Frontal cortex (tissue), 3 donors: ENCODE measurements at regions not wholly inside any gene's neighbourhood (a gene's known extent, or its start where the extent isn't known, plus 50 kb on each side); places are given as distances from the start of the nearest gene placed in this dataset.

Experiments
- DNase-seq, 2 donors: peaks; one replicate each; pipeline ENCODE4 v3.0.0; 2012; ENCODE audit warnings: low spot score in 2 of 2
- FAIRE-seq: peaks from 2 replicates; lab custom pipeline; 2012; peaks lifted over from hg19 to GRCh38; lab: Jason Lieb, UNC
- donor health status: control.
- donor health status: control.
- donor health status: control.

GRCh38 chr10:10881117-10881813 lies 136.4 kb upstream of the CELF2 start:
- FAIRE-seq (no peak), DNase-seq (no peak)

GRCh38 chr10:10883737-10884136 lies 133.9 kb upstream of the CELF2 start:
- no peak for FAIRE-seq
- DNase-seq: no peak

GRCh38 chr10:10886861-10887531 lies 130.7 kb upstream of the CELF2 start:
- DNase-seq: no peak
- FAIRE-seq: no peak

- FAIRE-seq (no peak), DNase-seq (no peak)
Measured at GRCh38 chr10:10891124-10892082, 126.3 kb upstream of the CELF2 start.

GRCh38 chr10:10892290-10892875 lies 125.3 kb upstream of the CELF2 start:
- FAIRE-seq (no peak), DNase-seq (no peak)

GRCh38 chr10:10897400-10897799 lies 120.3 kb upstream of the CELF2 start:
- DNase-seq (no peak), FAIRE-seq (no peak)

- DNase-seq: no peak
- FAIRE-seq: no peak
Measured at GRCh38 chr10:10901906-10902305, 115.8 kb upstream of the CELF2 start.

- FAIRE-seq (no peak), DNase-seq (no peak)
Measured at GRCh38 chr10:10902951-10903350, 114.7 kb upstream of the CELF2 start.

GRCh38 chr10:10903620-10904019 lies 114.1 kb upstream of the CELF2 start:
- no peak for FAIRE-seq
- DNase-seq: no peak

GRCh38 chr10:10910634-10911033 lies 107.0 kb upstream of the CELF2 start:
- no peak for FAIRE-seq
- no peak for DNase-seq

- DNase-seq: no peak
- FAIRE-seq: no peak
Measured at GRCh38 chr10:10911035-10911434, 106.6 kb upstream of the CELF2 start.

GRCh38 chr10:10911471-10911921 lies 106.2 kb upstream of the CELF2 start:
- DNase-seq: no peak
- FAIRE-seq: no peak

- DNase-seq (no peak), FAIRE-seq (no peak)
Measured at GRCh38 chr10:10914144-10914543, 103.5 kb upstream of the CELF2 start.

- DNase-seq (no peak), FAIRE-seq (no peak)
Measured at GRCh38 chr10:10915215-10915614, 102.5 kb upstream of the CELF2 start.

GRCh38 chr10:10917031-10917430 lies 100.6 kb upstream of the CELF2 start:
- FAIRE-seq: no peak
- DNase-seq: no peak

- FAIRE-seq: no peak
Measured at GRCh38 chr10:10919976-10920375, 97.7 kb upstream of the CELF2 start.

GRCh38 chr10:10921826-10922461 lies 95.7 kb upstream of the CELF2 start:
- no peak for DNase-seq
- FAIRE-seq: no peak

More at GRCh38 chr10:10919976-10920375, 97.7 kb upstream of the CELF2 start:
- no peak for DNase-seq

GRCh38 chr10:10923029-10923651 lies 94.5 kb upstream of the CELF2 start:
- FAIRE-seq (no peak), DNase-seq (no peak)

- FAIRE-seq (no peak), DNase-seq (no peak)
Measured at GRCh38 chr10:10925667-10926066, 92.0 kb upstream of the CELF2 start.
